ENCODE measurements at regions not wholly inside any gene's neighbourhood (a gene's known extent, or its start where the extent isn't known, plus 50 kb on each side); places are given as distances from the start of the nearest gene placed in this dataset.
"Not testable (repeated sequence)": the region's sequence is repeated elsewhere in the genome, so short reads cannot be mapped to it uniquely, and the experiment has no call there.

DNA sequence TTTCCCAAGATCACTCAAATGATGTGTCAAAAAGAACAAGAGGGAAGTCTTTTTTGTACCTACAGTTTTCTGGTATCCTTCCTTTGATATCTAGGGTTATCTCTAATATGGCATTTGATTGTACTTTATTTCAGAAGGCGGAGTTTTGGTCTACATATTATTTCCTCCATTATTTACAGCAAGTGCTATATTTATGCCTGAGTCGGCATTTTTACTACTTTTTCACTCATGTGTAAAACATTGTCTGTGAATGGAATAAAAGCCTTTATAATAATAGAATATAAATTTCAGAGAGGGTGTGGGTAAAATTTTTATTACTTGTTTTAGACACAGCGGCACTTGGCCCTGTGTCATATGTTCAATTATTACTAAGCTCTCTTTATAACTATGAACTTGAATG, 398.4 kb downstream of the BCKDHB start:
- Mint-ChIP-seq H3K36me3 (ENCODE audit: unreplicated experiment) (no peaks in the 10 kb centered on the region), H3K9me3 (ENCODE audit: unreplicated experiment) (no peaks in the 10 kb centered on the region), H3K4me3 (ENCODE audit: unreplicated experiment) (no peak overlapping the region), H3K4me1 (ENCODE audit: unreplicated experiment) (no peaks in the 10 kb centered on the region), H3K27ac (ENCODE audit: unreplicated experiment) (no peak overlapping the region), H3K27me3 (ENCODE audit: unreplicated experiment) (peaks cover 34% of the 10 kb centered on the region)
- TF ChIP-seq, protein P1, sequence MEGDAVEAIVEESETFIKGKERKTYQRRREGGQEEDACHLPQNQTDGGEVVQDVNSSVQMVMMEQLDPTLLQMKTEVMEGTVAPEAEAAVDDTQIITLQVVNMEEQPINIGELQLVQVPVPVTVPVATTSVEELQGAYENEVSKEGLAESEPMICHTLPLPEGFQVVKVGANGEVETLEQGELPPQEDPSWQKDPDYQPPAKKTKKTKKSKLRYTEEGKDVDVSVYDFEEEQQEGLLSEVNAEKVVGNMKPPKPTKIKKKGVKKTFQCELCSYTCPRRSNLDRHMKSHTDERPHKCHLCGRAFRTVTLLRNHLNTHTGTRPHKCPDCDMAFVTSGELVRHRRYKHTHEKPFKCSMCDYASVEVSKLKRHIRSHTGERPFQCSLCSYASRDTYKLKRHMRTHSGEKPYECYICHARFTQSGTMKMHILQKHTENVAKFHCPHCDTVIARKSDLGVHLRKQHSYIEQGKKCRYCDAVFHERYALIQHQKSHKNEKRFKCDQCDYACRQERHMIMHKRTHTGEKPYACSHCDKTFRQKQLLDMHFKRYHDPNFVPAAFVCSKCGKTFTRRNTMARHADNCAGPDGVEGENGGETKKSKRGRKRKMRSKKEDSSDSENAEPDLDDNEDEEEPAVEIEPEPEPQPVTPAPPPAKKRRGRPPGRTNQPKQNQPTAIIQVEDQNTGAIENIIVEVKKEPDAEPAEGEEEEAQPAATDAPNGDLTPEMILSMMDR (IDR thresholded peaks at IDR 0.05): no peak
- DNase-seq (ENCODE audit: extremely low spot score, unreplicated experiment): no peak

DNA sequence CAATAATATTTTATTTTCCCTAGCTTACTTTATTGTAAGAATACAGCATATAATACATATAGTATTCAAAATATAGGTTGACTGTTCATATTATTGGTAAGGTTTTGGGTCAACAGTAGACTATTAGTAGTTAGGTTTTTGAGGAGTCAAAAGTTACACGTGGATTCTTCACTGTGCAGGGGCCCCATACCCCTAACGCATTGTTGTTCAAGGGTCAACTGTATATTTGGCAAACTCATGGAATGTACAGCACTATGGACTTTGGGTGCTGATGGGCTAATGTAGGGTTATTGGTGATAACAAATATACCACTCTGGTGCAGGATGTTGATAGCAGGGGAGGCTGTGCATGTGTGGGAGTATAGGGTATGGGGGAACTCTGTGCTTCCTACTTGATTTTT, 397.2 kb downstream of the BCKDHB start:
- no peaks in the 10 kb centered on the region for H3K36me3 Mint-ChIP-seq (ENCODE audit: unreplicated experiment)
- no peak overlapping the region for H3K27ac Mint-ChIP-seq (ENCODE audit: unreplicated experiment)
- H3K9me3 Mint-ChIP-seq (ENCODE audit: unreplicated experiment): no peaks in the 10 kb centered on the region
- DNase-seq (ENCODE audit: extremely low spot score, unreplicated experiment): no peak
- TF ChIP-seq, protein P1 (IDR thresholded peaks at IDR 0.05): no peak
- peaks cover 36% of the 10 kb centered on the region for H3K27me3 Mint-ChIP-seq (ENCODE audit: unreplicated experiment)
- no peaks in the 10 kb centered on the region for H3K4me1 Mint-ChIP-seq (ENCODE audit: unreplicated experiment)
- H3K4me3 Mint-ChIP-seq (ENCODE audit: unreplicated experiment): no peak overlapping the region

DNA sequence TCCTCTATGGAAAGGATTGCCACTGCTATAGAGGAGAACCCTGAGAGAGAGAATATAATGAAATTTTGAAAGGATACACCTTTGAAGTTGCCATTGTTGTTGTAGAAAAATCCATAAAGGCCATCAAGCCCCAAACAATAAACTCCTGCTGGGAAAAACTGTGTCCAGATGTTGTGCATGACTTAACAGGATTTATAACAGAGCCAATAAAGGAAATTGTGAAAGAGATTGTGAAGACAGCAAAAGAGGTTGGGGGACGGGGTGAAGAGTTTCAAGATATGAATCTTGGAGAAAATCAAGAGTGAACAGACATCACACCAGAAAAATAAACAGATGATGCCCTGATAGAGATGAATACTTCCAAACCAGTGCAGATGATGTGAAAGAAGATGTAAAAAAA, 396.4 kb downstream of the BCKDHB start:
- TF ChIP-seq, protein P1 (IDR thresholded peaks at IDR 0.05): no peak
- Mint-ChIP-seq H3K27me3 (ENCODE audit: unreplicated experiment) (peaks cover 29% of the 10 kb centered on the region), H3K4me3 (ENCODE audit: unreplicated experiment) (no peak overlapping the region), H3K4me1 (ENCODE audit: unreplicated experiment) (no peaks in the 10 kb centered on the region), H3K9me3 (ENCODE audit: unreplicated experiment) (no peaks in the 10 kb centered on the region), H3K27ac (ENCODE audit: unreplicated experiment) (no peak overlapping the region), H3K36me3 (ENCODE audit: unreplicated experiment) (no peaks in the 10 kb centered on the region)
- DNase-seq (ENCODE audit: extremely low spot score, unreplicated experiment): no peak

DNA sequence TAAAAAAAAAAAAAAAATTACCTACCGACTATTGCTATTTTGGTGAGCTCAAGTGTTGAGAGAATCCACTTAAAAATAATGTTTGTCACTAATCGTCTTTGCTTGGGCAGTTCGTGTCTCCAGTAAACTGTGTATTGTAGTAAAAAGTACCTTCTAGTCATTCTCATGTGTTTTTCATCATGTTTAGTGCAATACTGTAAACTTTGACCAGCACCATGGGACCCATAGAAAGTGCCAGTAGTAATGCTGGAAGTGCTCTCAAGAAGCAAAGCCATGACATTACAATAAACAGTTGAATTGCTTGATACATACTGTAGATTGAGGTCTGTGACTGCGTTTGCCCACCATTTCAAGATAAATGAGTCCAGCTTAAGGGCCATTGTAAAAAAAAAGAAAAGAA, 395.2 kb downstream of the BCKDHB start:
- no peaks in the 10 kb centered on the region for H3K36me3 Mint-ChIP-seq (ENCODE audit: unreplicated experiment)
- no peak for DNase-seq (ENCODE audit: extremely low spot score, unreplicated experiment)
- peaks cover 27% of the 10 kb centered on the region for H3K27me3 Mint-ChIP-seq (ENCODE audit: unreplicated experiment)
- TF ChIP-seq, protein P1 (IDR thresholded peaks at IDR 0.05): no peak
- no peak overlapping the region for H3K4me3 Mint-ChIP-seq (ENCODE audit: unreplicated experiment)
- no peak overlapping the region for H3K27ac Mint-ChIP-seq (ENCODE audit: unreplicated experiment)
- no peaks in the 10 kb centered on the region for H3K4me1 Mint-ChIP-seq (ENCODE audit: unreplicated experiment)
- H3K9me3 Mint-ChIP-seq (ENCODE audit: unreplicated experiment): no peaks in the 10 kb centered on the region

DNA sequence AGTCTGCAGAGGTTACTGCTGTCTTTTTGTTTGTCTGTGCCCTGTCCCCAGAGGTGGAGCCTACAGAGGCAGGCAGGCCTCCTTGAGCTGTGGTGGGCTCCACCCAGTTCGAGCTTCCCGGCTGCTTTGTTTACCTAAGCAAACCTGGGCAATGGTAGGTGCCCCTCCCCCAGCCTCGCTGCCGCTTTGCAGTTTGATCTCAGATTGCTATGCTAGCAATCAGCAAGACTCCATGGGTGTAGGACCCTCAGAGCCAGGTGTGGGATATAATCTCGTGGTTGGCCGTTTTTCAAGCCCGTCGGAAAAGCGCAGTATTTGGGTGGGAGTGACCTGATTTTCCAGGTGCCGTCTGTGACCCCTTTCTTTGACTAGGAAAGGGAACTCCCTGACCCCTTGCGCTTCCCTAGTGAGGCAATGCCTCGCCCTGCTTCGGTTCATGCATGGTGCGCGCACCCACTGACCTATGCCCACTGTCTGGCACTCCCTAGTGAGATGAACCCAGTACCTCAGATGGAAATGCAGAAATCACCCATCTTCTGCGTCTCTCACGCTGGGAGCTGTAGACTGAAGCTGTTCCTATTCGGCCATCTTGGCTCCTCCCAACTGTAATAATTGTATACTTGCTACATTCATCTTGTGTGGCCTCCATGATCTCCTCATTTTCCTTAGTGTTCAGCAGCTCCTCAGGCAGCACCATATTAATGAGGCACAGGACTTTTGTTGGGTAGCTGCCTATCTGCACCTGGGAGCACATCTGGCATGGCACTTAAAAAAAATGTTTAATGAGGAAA, 391.4 kb downstream of the BCKDHB start:
- H3K4me3 Mint-ChIP-seq (ENCODE audit: unreplicated experiment); H3K36me3 Mint-ChIP-seq (ENCODE audit: unreplicated experiment); H3K27ac Mint-ChIP-seq (ENCODE audit: unreplicated experiment); H3K4me1 Mint-ChIP-seq (ENCODE audit: unreplicated experiment); H3K9me3 Mint-ChIP-seq (ENCODE audit: unreplicated experiment); DNase-seq (ENCODE audit: extremely low spot score, unreplicated experiment): not testable (repeated sequence)
- peaks cover 17% of the 10 kb centered on the region for H3K27me3 Mint-ChIP-seq (ENCODE audit: unreplicated experiment)

All from osteocyte (in vitro differentiated cells).